Stimulated activated naive CD4-positive, alpha-beta T cell treated with Interleukin-2 at 50 U/mL for 16 hours (primary cell): ENCODE measurements at regions not wholly inside any gene's neighbourhood (a gene's known extent, or its start where the extent isn't known, plus 50 kb on each side); places are given as distances from the start of the nearest gene placed in this dataset.

ENCODE experiments used
- DNase-seq: peaks from one replicate; lab custom pipeline; 2025; lab: John Stamatoyannopoulos, UW

DNA sequence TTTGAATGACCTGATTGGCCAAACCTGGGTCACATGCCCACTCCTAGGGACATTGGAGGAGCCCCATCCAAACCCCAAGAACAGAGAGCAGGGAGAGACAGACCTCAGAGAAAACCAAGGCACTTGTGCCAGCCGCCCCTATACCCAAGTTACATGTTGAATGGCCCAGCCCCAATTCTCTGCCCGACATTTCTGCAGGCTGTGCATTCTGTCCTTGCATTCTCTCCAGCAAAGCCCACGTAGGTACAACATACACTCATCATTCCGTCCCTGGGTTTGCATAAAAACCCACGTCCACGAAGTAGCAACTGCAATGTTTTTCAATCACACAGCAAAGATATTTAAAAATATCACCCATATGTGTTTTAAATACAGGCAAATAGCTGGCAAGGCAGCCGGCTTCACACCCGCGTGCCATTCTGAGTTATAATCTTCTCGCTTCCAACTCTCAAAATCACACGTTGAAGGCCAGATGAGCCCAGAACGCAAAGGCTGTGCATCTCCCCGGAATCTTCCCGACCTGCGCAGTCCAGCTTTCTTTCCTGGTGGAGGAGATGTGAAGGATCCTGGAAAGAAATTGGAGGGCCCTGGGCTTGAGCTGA is 91.7 kb upstream of the MYL2 start:
- no peak for DNase-seq

DNA sequence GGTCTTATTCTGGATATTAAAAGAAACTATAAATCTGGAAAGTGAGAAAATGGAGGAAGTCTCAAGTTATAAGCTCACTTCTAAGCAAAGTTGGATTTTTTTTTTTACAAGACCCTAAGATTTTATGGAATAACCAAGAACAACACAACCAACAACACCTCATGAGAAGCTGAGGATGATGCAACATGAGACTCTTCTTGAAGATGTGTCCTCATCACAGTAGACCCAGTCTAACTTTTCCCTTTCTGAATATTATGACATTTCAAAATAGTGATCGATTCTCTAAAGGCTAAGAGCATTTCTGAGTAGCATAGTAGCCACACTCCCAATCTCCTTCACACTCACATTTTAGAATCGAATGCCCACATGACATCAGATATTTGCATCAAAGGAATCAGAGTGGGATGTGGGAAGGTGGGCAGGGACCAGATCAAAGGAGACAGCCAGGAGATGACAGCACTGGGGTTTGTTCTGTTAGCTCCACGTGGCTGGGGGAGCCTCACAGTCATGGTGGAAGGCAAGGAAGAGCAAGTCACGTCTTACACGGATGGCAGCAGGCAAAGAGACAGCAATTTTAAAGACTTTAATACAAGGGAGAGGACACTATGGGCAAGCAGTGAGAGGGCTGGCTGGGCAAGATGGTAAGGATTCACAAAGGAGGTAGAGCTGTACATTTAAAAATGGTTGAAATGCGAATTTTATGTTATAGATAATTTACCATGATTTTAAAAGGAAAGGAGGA is 90.7 kb upstream of the MYL2 start:
- no peak for DNase-seq

DNA sequence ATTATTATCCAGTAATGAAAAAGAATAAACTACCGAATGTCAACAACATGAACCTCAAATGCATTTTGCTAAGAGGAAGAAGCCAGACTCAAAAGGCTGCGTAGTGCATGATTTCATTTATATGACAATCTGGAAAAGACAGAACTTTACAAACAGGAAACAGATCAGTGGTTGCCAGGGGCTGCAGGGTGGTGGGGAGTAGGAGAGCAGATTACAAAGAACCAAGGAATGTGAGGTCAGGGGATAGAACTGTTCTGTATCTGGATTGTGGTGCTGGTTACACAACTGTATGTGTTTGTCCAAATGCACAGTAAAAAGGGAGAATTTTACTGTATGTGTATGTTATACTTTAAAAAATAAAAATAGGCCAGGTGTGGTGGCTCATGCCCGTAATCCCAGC is 89.7 kb upstream of the MYL2 start:
- no peak for DNase-seq

DNA sequence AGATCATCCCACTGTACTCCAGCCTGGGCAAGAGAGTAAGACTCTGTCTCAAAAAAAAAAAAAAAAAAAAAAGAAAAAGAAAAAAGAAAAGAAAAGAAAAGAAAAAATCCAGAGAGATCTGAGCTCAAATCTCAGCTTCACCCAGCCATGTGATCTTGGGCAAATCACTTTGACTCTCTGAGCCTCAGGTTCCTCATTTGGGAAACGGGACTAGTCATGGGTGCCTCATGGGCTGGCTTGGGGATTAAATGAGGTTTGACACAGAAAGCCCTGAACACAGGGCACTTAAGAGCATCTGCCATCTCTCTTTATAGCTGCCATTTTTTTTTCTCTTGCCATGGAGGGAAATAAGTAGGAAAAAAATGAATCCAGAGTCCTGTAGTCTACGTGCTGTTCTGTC is 86.2 kb upstream of the MYL2 start:
- no peak for DNase-seq

DNA sequence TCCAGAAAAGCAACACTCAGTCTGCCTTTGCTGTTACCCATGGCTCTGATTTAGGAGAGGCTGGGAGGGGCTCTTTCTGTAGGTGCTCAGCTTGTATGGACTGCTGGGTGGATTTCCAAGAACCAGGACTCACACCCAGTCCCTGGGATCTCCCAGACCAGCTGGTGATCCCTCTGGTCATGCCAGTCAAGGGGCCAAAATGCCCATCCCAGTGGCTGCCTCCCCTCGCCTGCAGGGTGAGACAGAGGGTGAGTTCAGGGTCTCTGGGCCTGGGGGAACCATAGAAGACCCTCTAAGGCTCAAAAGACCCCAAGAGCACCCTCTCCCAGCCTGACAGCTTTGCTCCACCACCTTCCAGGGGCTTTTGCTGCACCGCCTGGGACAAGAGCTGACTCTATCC is 78.6 kb upstream of the MYL2 start:
- DNase-seq: no peak

DNA sequence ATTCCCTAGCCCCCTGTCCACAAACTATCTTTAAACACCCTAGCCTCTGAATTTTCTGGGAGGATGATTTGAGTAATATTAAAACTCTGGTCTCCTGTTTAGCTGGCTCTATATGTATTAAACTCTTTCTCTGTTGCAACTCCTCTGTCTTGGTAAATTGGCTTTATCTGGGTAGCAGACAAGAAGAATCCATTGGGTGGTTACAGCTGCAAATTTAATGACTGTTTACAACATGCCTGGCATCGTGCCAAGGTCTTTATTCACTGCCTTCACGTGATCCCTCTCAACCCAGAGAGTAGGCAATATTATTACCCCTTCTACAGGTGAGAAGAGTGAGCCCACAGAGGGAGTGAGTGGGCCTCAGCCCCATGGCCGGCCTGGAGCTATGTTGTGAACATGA is 77.8 kb upstream of the MYL2 start:
- no peak for DNase-seq

GRCh38 chr12:110996415-110996814 is 76.0 kb upstream of the MYL2 start:
- DNase-seq: no peak

DNA sequence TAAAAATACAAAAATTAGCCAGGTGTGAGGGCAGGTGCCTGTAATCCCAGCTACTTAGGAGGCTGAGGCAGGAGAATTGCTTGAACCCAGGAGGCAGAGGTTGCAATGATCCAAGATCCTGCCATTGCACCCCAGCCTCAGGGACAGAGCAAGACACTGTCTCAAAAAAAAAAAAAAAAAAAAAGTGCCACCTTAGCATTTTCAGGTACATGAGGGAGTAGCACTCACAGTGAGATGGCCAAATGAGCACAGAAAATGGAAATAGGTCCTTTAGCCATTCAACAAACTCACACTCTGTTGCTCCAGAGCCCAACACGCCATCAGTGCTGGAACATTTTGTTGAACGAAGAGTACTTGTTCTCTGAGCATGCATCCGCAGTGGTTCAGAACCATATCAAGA is 75.2 kb upstream of the MYL2 start:
- no peak for DNase-seq

GRCh38 chr12:110995016-110995415 is 74.6 kb upstream of the MYL2 start:
- DNase-seq: no peak

DNA sequence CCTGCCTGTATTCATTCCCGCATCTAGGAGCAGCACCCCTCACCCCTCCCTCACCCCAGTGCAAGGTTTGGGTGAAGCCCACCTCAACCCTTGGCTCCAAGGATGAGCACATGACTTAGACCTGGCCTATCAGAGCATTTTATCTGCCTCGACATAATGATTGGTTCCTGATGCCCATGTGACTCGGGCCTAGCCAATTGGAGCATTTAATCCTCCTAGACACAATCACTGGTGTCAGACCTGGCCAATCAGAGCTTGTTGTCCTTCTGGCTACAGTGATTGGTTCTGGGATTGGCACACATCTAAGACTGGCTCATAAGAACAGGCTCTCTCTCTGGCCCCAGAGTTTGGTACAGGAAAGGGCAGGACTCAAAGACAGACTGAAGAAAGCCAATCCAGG is 73.1 kb upstream of the MYL2 start:
- no peak for DNase-seq

- no peak for DNase-seq
Observed at GRCh38 chr12:110992909-110993308, 72.5 kb upstream of the MYL2 start.

- no peak for DNase-seq
Observed at GRCh38 chr12:110983811-110984210, 63.4 kb upstream of the MYL2 start.

DNA sequence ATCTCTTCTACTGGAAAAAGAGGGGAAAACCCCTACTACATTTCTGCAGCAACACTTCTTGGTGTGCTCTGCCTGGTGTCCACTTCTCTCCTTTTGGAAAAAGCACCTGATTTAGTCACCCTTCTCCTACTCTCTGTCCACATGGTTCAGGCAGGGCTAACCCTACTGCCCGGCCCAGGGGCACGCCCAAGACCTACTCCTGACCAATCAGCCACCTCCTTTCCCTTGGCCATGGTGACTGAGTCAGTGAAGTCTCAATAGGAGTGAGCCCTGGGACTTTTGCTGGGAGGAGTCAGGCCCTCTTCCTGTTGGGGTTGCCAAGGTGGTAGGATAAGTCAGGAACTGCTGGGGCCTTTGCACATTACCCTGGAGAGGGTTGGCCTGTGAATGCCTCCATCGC is 52.5 kb upstream of the MYL2 start:
- no peak for DNase-seq

- no peak for DNase-seq
Observed at GRCh38 chr12:110971936-110972335, 51.6 kb upstream of the MYL2 start.

GRCh38 chr12:110971189-110971920 is 51.0 kb upstream of the MYL2 start:
- no peak for DNase-seq
